Liver (tissue), 3 donors: ENCODE measurements at regions not wholly inside any gene's neighbourhood (a gene's known extent, or its start where the extent isn't known, plus 50 kb on each side); places are given as distances from the start of the nearest gene placed in this dataset.

Experiments used
- EGR1 ChIP-seq, 2 donors: IDR thresholded peaks; 2 replicates each; pipeline ENCODE4 v1.6.1; 2016 to 2018; ENCODE audit warnings: antibody characterized with exemption in 2 of 2, low read depth in 2 of 2
- FOXA1 ChIP-seq: IDR thresholded peaks from 2 replicates; pipeline ENCODE4 v1.6.1; 2016; ENCODE audit warnings: antibody characterized with exemption
- GABPA ChIP-seq, 2 donors: IDR thresholded peaks in 1 of 2; conservative IDR thresholded peaks in 1 of 2; 2 replicates each; pipeline ENCODE4 v1.6.1; 2016; ENCODE audit warnings: antibody characterized with exemption in 2 of 2, mild to moderate bottlenecking in 1 of 2, moderate library complexity in 1 of 2
- HNF4A ChIP-seq, 2 donors: conservative IDR thresholded peaks; 2 replicates each; pipeline ENCODE4 v1.6.1; 2016; ENCODE audit warnings: antibody characterized with exemption in 2 of 2, mild to moderate bottlenecking in 2 of 2
- HNF4G ChIP-seq: IDR thresholded peaks from 2 replicates; pipeline ENCODE4 v1.6.1; 2016; ENCODE audit warnings: antibody characterized with exemption
- JUND ChIP-seq, 2 donors: IDR thresholded peaks; 2 replicates each; pipeline ENCODE4 v1.6.1; 2016; ENCODE audit warnings: antibody characterized with exemption in 2 of 2
- NR2F2 ChIP-seq: IDR thresholded peaks from 2 replicates; pipeline ENCODE4 v1.6.1; 2016; ENCODE audit warnings: antibody characterized with exemption
- RAD21 ChIP-seq, 2 donors: IDR thresholded peaks; 2 replicates each; pipeline ENCODE4 v1.6.1; 2016; ENCODE audit warnings: antibody characterized with exemption in 2 of 2, mild to moderate bottlenecking in 2 of 2
- SP1 ChIP-seq: IDR thresholded peaks from 2 replicates; pipeline ENCODE4 v1.6.1; 2018; ENCODE audit warnings: antibody characterized with exemption, mild to moderate bottlenecking
- YY1 ChIP-seq: IDR thresholded peaks from 2 replicates; pipeline ENCODE4 v1.6.1; 2016; ENCODE audit warnings: antibody characterized with exemption, mild to moderate bottlenecking
- TF ChIP-seq, protein P1 (sequence below): fragments of 150-350 bp; IDR thresholded peaks from 2 replicates; pipeline ENCODE4 v1.5.1; 2017; ENCODE audit warnings: improper control_type of control experiment, low read depth, low read length; ENCODE audit not compliant: missing input control
- TF ChIP-seq, protein P2 (sequence below): IDR thresholded peaks from 2 replicates; pipeline ENCODE4 v1.6.1; 2016; ENCODE audit warnings: antibody characterized with exemption
- TF ChIP-seq, protein P3 (sequence below): IDR thresholded peaks from 2 replicates; pipeline ENCODE4 v1.6.1; 2016; ENCODE audit warnings: antibody characterized with exemption
- donor health status: healthy.
- donor health status: healthy.

GRCh38 chr11:95686265-95686664 lies 103.3 kb downstream of the FAM76B start:
- TF ChIP-seq, protein P1, sequence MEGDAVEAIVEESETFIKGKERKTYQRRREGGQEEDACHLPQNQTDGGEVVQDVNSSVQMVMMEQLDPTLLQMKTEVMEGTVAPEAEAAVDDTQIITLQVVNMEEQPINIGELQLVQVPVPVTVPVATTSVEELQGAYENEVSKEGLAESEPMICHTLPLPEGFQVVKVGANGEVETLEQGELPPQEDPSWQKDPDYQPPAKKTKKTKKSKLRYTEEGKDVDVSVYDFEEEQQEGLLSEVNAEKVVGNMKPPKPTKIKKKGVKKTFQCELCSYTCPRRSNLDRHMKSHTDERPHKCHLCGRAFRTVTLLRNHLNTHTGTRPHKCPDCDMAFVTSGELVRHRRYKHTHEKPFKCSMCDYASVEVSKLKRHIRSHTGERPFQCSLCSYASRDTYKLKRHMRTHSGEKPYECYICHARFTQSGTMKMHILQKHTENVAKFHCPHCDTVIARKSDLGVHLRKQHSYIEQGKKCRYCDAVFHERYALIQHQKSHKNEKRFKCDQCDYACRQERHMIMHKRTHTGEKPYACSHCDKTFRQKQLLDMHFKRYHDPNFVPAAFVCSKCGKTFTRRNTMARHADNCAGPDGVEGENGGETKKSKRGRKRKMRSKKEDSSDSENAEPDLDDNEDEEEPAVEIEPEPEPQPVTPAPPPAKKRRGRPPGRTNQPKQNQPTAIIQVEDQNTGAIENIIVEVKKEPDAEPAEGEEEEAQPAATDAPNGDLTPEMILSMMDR = no peak
- TF ChIP-seq EGR1 (IDR thresholded peaks at IDR 0.05; ENCODE audit: low read depth in 2 of 2) (no peak), HNF4A (conservative IDR thresholded peaks at IDR 0.05) (no peak), NR2F2 (no peak), RAD21 (IDR thresholded peaks at IDR 0.05) (no peak), HNF4G (no peak), GABPA (IDR thresholded peaks at IDR 0.05 in 1 of 2, conservative IDR thresholded peaks at IDR 0.05 in 1 of 2) (no peak), SP1 (no peak), YY1 (no peak), FOXA1 (no peak), JUND (IDR thresholded peaks at IDR 0.05) (no peak)
- TF ChIP-seq, protein P2, sequence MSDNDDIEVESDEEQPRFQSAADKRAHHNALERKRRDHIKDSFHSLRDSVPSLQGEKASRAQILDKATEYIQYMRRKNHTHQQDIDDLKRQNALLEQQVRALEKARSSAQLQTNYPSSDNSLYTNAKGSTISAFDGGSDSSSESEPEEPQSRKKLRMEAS = no peak
- TF ChIP-seq, protein P3, sequence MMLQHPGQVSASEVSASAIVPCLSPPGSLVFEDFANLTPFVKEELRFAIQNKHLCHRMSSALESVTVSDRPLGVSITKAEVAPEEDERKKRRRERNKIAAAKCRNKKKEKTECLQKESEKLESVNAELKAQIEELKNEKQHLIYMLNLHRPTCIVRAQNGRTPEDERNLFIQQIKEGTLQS = no peak
